Astrocyte of the spinal cord (primary cell): ENCODE measurements at regions not wholly inside any gene's neighbourhood (a gene's known extent, or its start where the extent isn't known, plus 50 kb on each side); places are given as distances from the start of the nearest gene placed in this dataset.
A peak's percentile ranks its signal among the peaks of the same experiment; 100 is the strongest.

Experiments used
- DNase-seq: peaks from one replicate; pipeline ENCODE4 v3.0.0; 2011; ENCODE audit warnings: low read depth, low spot score
- H3K4me3 ChIP-seq: 2 replicates; pipeline ENCODE4 v1.5.1; 2011; ENCODE audit warnings: low read depth, mild to moderate bottlenecking, low read length, moderate library complexity
- in situ Hi-C: cut with HindIII; loops from 2 replicates; pipeline ENCODE4 v1.10.0; 2017; ENCODE audit warnings: low sequenced_read_pairs
- TF ChIP-seq, protein P1 (sequence below): IDR thresholded peaks from 2 replicates; pipeline ENCODE4 v1.5.1; 2012; ENCODE audit warnings: low read depth, mild to moderate bottlenecking, low read length, inconsistent platforms

DNA sequence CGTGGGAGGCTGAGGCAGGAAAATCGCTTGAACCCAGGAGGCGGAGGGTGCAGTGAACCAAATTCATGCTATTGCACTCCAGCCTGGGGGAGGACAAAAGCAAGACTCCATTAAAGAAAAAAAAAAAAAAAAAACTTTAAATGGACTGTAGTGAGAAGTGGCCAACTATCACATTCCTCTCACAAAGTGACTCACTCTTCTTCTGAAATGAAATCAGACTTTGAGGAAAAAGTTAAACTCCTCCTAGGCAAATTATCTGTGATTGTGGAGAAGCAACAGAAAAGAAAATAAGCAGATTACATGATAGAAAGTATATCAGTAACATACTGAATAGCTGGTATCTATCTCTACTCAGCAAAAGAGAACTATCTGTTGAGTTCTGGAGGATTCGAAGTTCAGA is 234.3 kb upstream of the PHF14 start:
- in situ Hi-C loops: no loop called here
- H3K4me3 ChIP-seq: no peak overlapping the region
- TF ChIP-seq, protein P1, sequence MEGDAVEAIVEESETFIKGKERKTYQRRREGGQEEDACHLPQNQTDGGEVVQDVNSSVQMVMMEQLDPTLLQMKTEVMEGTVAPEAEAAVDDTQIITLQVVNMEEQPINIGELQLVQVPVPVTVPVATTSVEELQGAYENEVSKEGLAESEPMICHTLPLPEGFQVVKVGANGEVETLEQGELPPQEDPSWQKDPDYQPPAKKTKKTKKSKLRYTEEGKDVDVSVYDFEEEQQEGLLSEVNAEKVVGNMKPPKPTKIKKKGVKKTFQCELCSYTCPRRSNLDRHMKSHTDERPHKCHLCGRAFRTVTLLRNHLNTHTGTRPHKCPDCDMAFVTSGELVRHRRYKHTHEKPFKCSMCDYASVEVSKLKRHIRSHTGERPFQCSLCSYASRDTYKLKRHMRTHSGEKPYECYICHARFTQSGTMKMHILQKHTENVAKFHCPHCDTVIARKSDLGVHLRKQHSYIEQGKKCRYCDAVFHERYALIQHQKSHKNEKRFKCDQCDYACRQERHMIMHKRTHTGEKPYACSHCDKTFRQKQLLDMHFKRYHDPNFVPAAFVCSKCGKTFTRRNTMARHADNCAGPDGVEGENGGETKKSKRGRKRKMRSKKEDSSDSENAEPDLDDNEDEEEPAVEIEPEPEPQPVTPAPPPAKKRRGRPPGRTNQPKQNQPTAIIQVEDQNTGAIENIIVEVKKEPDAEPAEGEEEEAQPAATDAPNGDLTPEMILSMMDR: no peak

GRCh38 chr7:10740805-10741204 is 232.9 kb upstream of the PHF14 start:
- no peak overlapping the region for H3K4me3 ChIP-seq
- TF ChIP-seq, protein P1: no peak
- in situ Hi-C loops: no loop called here
- DNase-seq: no peak

More for the DNA sequence above, 234.3 kb upstream of the PHF14 start:
- no peak for DNase-seq

DNA sequence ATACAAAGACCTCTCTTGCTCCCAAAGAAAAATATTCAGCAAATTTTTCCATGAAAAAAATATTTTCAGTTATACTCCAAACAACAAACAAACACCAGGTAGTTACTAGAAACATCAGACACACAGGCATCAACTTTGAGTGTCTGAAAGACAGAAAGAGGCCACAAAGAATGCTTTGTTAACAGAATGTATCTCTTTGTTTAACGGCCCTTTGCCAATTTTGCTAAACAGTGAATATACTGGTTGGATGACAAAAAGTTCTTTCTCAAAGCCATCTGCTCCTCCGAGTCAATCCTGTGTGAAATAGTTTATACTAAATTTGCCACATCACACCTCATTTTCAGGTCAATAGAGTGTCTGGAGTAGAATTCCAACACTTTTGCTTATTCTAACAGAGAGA is 216.7 kb upstream of the PHF14 start:
- in situ Hi-C loops: no loop called here
- TF ChIP-seq, protein P1: no peak
- no peak for DNase-seq
- no peak overlapping the region for H3K4me3 ChIP-seq

GRCh38 chr7:10759120-10759519 is 214.6 kb upstream of the PHF14 start:
- TF ChIP-seq, protein P1: no peak
- DNase-seq: no peak
- no peak overlapping the region for H3K4me3 ChIP-seq
- in situ Hi-C loops: no loop called here

- in situ Hi-C loops: no loop called here
- H3K4me3 ChIP-seq: no peak overlapping the region
- TF ChIP-seq, protein P1: no peak
- DNase-seq: peak; percentile 9
Measured at GRCh38 chr7:10767771-10768170, 205.9 kb upstream of the PHF14 start.

GRCh38 chr7:10770176-10770575 is 203.5 kb upstream of the PHF14 start:
- TF ChIP-seq, protein P1: no peak
- no peak for DNase-seq
- H3K4me3 ChIP-seq: no peak overlapping the region
- in situ Hi-C loops: no loop called here

DNA sequence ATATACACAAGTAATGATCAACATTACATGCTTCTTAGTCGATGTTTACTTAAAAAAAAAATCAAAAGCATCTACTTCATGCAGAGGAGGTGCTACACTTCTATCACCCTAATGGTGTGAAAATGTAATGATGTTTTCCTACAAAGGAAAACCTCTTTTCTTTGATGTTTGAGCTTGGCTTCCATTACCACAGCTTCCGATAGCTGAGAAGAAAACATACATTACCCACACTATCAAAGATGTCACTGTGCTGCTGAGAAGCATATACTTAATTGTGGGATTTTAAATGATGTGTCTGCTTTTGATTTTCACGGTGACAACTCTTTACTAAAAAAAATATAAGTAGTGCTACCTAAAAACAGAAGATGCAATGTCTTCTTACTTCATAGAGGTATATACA is 200.2 kb upstream of the PHF14 start:
- TF ChIP-seq, protein P1: no peak
- no peak for DNase-seq
- in situ Hi-C loops: no loop called here
- no peak overlapping the region for H3K4me3 ChIP-seq
